Liver (tissue), 3 donors: ENCODE measurements at regions not wholly inside any gene's neighbourhood (a gene's known extent, or its start where the extent isn't known, plus 50 kb on each side); places are given as distances from the start of the nearest gene placed in this dataset.

Source experiments
- ATF3 ChIP-seq: IDR thresholded peaks from 2 replicates; pipeline ENCODE4 v1.6.1; 2016; ENCODE audit warnings: antibody characterized with exemption
- CTCF ChIP-seq: fragments of 150-350 bp; IDR thresholded peaks from 2 replicates; pipeline ENCODE4 v1.5.1; 2017; ENCODE audit warnings: improper control_type of control experiment, low read depth, low read length; ENCODE audit not compliant: missing input control
- EGR1 ChIP-seq, 2 donors: IDR thresholded peaks; 2 replicates each; pipeline ENCODE4 v1.6.1; 2016 to 2018; ENCODE audit warnings: antibody characterized with exemption in 2 of 2, low read depth in 2 of 2
- FOXA1 ChIP-seq: IDR thresholded peaks from 2 replicates; pipeline ENCODE4 v1.6.1; 2016; ENCODE audit warnings: antibody characterized with exemption
- GABPA ChIP-seq, 2 donors: IDR thresholded peaks in 1 of 2; conservative IDR thresholded peaks in 1 of 2; 2 replicates each; pipeline ENCODE4 v1.6.1; 2016; ENCODE audit warnings: antibody characterized with exemption in 2 of 2, mild to moderate bottlenecking in 1 of 2, moderate library complexity in 1 of 2
- MAX ChIP-seq: IDR thresholded peaks from 2 replicates; pipeline ENCODE4 v1.6.1; 2016; ENCODE audit warnings: antibody characterized with exemption
- NR2F2 ChIP-seq: IDR thresholded peaks from 2 replicates; pipeline ENCODE4 v1.6.1; 2016; ENCODE audit warnings: antibody characterized with exemption
- RAD21 ChIP-seq, 2 donors: IDR thresholded peaks; 2 replicates each; pipeline ENCODE4 v1.6.1; 2016; ENCODE audit warnings: antibody characterized with exemption in 2 of 2, mild to moderate bottlenecking in 2 of 2
- REST ChIP-seq: IDR thresholded peaks from 2 replicates; pipeline ENCODE4 v1.6.1; 2016; ENCODE audit warnings: antibody characterized with exemption, mild to moderate bottlenecking
- SP1 ChIP-seq: IDR thresholded peaks from 2 replicates; pipeline ENCODE4 v1.6.1; 2018; ENCODE audit warnings: antibody characterized with exemption, mild to moderate bottlenecking
- TAF1 ChIP-seq: conservative IDR thresholded peaks from 2 replicates; pipeline ENCODE4 v1.6.1; 2016; ENCODE audit warnings: antibody characterized with exemption, mild to moderate bottlenecking
- YY1 ChIP-seq: IDR thresholded peaks from 2 replicates; pipeline ENCODE4 v1.6.1; 2016; ENCODE audit warnings: antibody characterized with exemption, mild to moderate bottlenecking
- ZBTB33 ChIP-seq: IDR thresholded peaks from 2 replicates; pipeline ENCODE4 v1.6.1; 2016; ENCODE audit warnings: antibody characterized with exemption
- donor health status: healthy.
- donor health status: healthy.

- TF ChIP-seq MAX: no peak
- no peak for TF ChIP-seq CTCF
- no peak for TF ChIP-seq RAD21 (IDR thresholded peaks at IDR 0.05)
- no peak for TF ChIP-seq TAF1
- TF ChIP-seq GABPA (IDR thresholded peaks at IDR 0.05 in 1 of 2, conservative IDR thresholded peaks at IDR 0.05 in 1 of 2): no peak
- no peak for TF ChIP-seq ATF3
- no peak for TF ChIP-seq EGR1 (IDR thresholded peaks at IDR 0.05; ENCODE audit: low read depth in 2 of 2)
- TF ChIP-seq FOXA1: no peak
- no peak for TF ChIP-seq SP1
- no peak for TF ChIP-seq YY1
- TF ChIP-seq ZBTB33: no peak
- no peak for TF ChIP-seq NR2F2
- TF ChIP-seq REST: no peak
Observed at GRCh38 chr13:105338006-105338405, 1197.5 kb downstream of the EFNB2 start.
